NCI-H526 treated with DMSO at 0.1 percent for 48 hours (cell line): ENCODE measurements at regions not wholly inside any gene's neighbourhood (a gene's known extent, or its start where the extent isn't known, plus 50 kb on each side); places are given as distances from the start of the nearest gene placed in this dataset.

Experiments used
- DNase-seq: peaks from one replicate; lab custom pipeline; 2025; lab: John Stamatoyannopoulos, UW

- DNase-seq: no peak
Observed at GRCh38 chr4:138561906-138562305, 319.8 kb upstream of the SLC7A11 start.

DNA sequence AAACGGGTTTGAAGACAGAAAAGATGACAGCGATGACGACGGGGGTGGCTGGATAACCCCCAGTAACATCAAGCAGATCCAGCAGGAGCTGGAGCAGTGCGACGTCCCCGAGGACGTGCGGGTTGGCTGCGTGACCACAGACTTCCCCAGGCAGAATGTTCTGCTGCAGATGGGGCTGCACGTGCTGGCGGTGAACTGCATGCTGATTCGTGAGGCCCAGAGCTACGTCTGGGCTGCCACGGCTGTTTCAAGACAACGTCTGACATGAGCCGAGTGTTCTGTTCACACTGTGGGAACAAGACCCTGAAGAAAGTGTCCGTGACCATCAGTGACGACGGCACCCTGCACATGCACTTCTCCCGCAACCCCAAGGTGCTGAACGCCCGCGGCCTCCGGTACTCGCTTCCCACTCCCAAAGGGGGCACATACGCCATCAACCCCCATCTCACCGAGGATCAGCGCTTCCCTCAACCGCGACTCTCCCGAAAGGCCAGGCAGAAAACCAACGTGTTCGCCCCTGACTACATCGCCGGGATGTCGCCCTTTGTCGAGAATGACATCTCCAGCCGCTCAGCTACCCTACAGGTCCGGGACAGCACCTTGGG lies 319.2 kb upstream of the SLC7A11 start:
- no peak for DNase-seq

GRCh38 chr4:138560448-138560847 lies 318.3 kb upstream of the SLC7A11 start:
- DNase-seq: no peak

GRCh38 chr4:138558886-138559285 lies 316.7 kb upstream of the SLC7A11 start:
- no peak for DNase-seq

GRCh38 chr4:138555584-138555983 lies 313.4 kb upstream of the SLC7A11 start:
- no peak for DNase-seq

DNA sequence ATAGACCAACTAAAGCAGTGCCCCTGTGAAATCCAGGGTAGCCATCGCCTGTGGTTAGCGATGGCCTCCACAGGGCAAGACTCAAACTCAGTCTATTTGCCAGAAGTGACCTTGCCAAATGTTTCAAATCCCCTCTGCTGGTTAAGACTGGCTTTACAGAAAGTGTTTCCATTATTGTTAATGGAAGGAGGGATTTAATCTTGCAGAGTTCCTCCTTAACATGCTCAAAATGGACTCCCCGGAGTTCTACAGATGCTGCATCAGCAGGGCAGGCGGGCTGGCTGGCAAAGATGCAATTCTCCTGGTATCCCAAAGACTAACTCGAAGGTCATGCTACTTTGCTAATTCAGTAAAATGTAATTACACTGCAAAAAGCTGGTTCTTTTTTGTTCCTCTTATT lies 313.0 kb upstream of the SLC7A11 start:
- DNase-seq: no peak

DNA sequence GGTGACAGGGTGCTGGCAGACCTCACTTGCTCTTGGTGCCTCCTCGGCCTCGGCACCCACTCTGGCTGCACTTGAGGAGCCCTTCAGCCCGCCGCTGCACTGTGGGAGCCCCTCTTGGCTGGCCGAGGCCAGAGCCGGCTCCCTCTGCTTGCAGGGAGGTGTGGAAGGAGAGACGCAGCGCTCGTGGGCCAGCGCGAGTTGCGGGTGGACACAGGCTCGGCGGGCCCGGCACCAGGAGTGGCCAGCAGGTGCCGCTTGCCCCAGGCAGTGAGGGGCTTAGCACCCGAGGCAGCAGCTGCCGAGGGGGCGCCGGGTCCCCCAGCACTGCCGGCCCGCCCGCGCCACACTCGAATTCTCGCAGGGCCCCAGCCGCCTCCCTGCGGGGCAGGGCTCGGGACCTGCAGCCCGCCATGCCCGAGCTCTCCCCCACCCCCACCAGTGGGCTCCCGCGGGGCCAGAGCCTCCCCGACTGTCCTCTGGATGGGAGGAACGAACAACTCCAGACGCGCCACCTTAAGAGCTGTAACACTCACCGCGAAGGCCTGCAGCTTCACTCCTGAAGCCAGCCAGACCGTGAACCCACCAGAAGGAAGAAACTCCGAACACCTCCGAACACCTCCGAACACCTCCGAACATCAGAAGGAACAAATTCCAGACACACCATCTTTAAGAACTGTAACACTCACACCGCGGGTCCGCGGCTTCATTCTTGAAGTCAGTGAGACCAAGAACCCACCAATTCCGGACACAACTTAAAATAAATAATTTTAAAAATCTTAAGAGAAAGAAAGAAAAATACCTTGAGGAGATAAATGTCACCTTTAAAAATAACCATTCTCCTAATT lies 311.1 kb upstream of the SLC7A11 start:
- no peak for DNase-seq

GRCh38 chr4:138542191-138542776 lies 300.1 kb upstream of the SLC7A11 start:
- DNase-seq: no peak

DNA sequence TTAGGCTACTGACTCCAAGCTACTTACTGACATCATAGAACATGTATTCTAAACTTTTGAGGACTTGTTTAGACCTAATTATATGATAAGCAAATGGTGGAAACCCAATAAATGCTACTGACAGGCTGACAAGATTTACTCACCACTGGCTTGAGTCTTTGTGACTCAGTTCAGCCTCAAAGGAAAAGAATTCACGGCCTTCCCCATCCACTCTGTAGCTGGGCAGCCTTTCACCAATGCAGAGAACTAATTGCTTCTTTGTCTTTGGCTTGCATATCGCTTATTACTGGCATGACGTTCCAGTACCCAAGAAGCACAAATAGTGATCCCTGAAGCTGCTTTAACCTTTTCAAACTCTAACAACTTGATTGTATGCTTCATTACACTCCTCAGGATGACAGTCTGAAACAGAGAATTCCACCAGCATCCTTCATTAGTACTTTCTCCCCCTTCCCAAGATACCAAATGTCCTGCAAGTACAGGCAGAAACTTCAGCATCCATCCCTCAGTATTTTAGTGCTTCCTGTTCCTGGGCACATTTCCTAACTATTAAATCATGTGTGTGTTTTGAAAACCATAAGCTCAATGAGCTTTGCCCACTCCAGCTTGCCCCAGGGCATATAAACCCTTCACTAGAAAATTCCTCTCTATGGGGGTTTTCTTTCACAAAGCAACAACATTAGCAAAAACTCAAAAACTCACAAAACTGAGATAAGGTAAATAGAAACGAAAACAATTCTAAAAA lies 298.1 kb upstream of the SLC7A11 start:
- DNase-seq: no peak

GRCh38 chr4:138538743-138539142 lies 296.6 kb upstream of the SLC7A11 start:
- no peak for DNase-seq

- no peak for DNase-seq
Observed at GRCh38 chr4:138537731-138538490, 295.8 kb upstream of the SLC7A11 start.

DNA sequence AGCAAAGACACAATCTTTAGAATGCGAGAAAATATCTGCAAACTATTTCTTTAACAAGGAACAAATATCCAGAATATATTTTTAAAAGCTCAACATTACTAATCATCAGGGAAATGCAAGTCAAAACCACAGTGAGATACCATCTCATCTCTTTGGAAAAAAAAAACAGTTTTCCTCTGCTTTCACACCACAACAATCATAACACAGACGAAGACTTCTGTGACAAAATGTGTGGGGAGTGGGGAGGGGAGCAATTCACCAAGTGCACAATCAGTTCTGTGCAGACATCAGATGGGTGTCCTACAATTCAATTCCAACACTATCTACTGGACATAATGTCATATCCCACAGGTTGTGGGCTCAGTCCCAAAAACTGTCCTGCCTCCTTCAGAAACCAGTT lies 293.2 kb upstream of the SLC7A11 start:
- DNase-seq: no peak

DNA sequence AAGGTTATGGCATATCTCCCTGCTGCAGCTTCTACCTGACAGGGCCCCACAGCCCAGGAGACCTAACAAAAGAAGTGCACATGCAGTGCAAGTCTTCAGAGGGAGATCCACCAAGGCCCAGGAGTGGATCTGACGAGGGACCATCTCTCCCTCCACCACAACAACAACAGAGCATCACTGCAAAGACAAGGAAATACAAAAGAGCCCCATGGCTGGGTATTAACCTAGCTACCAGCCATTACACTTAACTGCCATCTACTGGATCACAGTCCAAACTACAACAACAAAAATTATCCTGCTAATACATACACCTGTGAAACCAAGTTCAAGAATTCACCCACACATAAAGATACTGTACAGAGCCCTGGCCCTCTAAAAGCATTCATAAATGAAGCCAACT lies 280.2 kb upstream of the SLC7A11 start:
- DNase-seq: no peak

GRCh38 chr4:138521809-138522208 lies 279.7 kb upstream of the SLC7A11 start:
- no peak for DNase-seq

DNA sequence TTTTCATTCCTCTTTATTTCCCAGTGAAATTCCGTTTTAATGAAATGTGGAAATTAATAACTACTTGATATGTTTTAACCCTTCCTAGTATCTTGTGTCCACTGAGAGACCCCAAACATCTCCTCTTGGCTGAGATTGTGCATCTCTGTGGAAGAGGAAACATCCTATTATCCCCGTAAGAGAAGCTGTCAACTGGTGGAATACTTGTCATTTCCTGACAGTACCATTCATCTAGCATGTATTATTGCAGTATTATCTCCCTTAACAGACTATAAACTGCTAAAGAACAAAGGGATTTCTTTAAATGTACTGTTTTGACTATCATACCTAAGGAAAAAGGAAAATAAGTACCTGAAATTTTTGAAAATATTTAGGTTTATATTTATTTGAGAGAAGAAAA lies 277.3 kb upstream of the SLC7A11 start:
- no peak for DNase-seq

GRCh38 chr4:138513535-138513934 lies 271.4 kb upstream of the SLC7A11 start:
- no peak for DNase-seq

- no peak for DNase-seq
Observed at GRCh38 chr4:138512756-138513155, 270.6 kb upstream of the SLC7A11 start.

- no peak for DNase-seq
Observed at GRCh38 chr4:138510053-138510452, 267.9 kb upstream of the SLC7A11 start.

DNA sequence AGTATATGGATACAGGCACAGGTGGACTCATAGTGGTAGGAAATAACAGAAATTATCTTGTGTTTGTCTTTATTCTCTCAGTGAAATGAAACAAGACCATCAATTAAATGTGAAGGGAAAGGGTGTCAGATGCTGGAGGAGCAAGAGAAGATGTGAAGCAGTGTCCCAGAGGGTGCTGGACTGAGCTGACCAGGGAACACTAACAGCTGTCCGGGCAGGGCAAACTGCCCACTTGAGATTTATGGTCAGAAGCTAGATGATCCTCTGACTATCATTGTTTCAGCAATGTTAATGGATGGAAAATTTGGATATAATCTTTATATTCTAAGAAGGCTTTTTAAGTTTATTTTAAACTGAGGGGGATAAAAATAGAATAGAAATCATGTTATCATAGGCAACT lies 267.2 kb upstream of the SLC7A11 start:
- DNase-seq: no peak

GRCh38 chr4:138507522-138507921 lies 265.4 kb upstream of the SLC7A11 start:
- no peak for DNase-seq

- no peak for DNase-seq
Observed at GRCh38 chr4:138501614-138502013, 259.5 kb upstream of the SLC7A11 start.

GRCh38 chr4:138500869-138501268 lies 258.7 kb upstream of the SLC7A11 start:
- no peak for DNase-seq
